LNCAP (cell line): ENCODE measurements at regions not wholly inside any gene's neighbourhood (a gene's known extent, or its start where the extent isn't known, plus 50 kb on each side); places are given as distances from the start of the nearest gene placed in this dataset.

Source experiments
- CTCF ChIP-seq: fragments of 450-650 bp; IDR thresholded peaks from 2 replicates; pipeline ENCODE4 v1.5.1; 2017; ENCODE audit warnings: mild to moderate bottlenecking

DNA sequence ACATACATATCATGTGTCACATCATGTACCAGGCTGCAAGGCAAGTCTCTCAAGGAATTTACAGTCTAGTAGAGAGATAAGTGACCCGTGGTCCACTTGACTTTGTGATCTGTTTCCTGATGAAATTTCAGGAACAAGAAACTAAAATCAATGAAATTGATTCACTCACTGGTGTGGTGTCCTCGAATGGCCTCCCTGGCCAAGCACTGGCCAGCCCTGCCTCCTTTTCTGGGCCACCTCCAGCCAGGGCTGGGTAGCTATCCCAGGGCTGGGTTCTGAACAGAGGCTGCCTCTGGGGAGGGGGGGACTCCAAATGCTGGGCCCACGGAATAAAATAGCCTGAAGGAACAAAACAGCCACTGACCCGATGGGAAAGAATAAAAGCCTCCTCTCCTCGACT, 182.2 kb downstream of the HERPUD2 start:
- no peak for TF ChIP-seq CTCF

DNA sequence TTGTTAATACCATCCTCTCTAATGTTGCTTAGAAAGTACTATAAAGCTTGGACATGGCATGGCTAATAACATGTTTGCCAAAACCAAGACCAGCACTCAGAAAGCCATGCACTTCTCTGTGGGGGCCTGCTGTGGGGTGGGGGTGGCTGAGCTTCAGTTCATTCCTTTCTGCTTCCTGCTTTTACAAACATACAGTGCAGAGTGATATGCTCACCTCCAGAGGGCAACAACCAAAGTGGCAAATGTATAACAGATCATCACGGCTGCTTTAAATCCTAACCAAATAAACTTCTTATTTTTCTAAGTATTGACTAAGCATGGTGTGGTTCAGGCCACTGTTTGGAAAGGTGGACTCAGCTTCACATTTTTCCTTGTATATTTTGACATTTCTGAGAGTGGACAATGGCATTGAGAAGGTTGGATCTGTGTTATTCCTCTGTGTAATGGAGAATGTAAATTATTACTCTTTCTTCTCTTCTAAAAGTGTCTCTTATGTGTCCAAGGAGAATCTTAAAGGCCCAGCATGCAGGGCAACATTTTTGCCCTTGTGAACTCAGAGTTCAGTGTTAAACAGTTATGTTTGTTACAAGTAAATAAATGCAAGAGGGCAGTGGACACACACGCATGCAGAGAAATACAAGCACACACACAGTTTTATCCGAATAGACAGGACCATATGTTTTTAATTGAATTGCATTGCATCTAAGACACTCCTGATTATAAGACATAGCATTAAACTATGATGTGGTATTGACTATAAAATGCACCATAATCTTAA, 186.1 kb downstream of the HERPUD2 start:
- TF ChIP-seq CTCF: peak; percentile 34; the same call in 1 of the 2 replicates

GRCh38 chr7:35505066-35505465, 189.9 kb downstream of the HERPUD2 start:
- no peak for TF ChIP-seq CTCF

DNA sequence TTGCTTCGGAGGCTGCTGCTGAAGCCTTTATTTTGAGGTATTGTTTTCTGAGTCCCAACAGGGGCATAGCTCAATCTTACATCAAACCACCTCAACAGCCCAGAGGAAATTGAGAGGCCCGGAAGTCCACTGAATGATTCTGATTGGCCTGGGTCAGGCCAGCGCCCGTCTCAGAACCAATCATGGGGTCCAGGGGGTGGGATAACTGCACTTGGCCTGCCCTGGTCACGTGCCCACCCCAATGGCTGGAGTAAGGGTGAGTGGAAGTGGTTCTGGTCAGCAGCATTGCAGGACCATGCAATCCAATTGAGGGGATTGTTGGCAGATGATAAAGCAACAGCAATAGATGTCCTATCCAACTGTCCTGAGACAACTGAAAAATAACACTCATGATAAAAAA, 190.6 kb downstream of the HERPUD2 start:
- TF ChIP-seq CTCF: no peak

GRCh38 chr7:35501681-35502080, 193.3 kb downstream of the HERPUD2 start:
- TF ChIP-seq CTCF: no peak

GRCh38 chr7:35499226-35499625, 195.7 kb downstream of the HERPUD2 start:
- TF ChIP-seq CTCF: no peak

DNA sequence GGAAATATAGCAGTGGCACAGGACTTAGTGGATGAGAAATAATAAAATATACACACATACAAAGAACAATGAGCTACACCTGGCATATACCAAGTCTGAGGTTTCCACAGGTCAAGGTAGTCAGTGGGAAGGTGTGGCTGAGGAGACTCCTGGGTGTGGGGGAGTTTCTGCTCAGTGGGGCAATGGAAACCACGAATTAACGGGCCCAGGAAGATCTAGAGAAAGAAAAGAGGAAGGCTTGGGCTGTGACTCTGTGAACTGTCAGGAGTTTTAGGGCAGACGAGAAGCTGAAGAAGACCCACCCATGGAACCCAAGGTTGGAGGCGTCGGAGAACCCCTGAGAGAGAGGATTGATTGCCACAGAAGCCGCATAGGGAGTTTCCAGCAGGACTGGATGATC, 196.5 kb downstream of the HERPUD2 start:
- TF ChIP-seq CTCF: no peak

- TF ChIP-seq CTCF: no peak
These were observed 199.1 kb downstream of the HERPUD2 start for GRCh38 chr7:35495844-35496243.
